ENCODE measurements at regions not wholly inside any gene's neighbourhood (a gene's known extent, or its start where the extent isn't known, plus 50 kb on each side); places are given as distances from the start of the nearest gene placed in this dataset.

DNA sequence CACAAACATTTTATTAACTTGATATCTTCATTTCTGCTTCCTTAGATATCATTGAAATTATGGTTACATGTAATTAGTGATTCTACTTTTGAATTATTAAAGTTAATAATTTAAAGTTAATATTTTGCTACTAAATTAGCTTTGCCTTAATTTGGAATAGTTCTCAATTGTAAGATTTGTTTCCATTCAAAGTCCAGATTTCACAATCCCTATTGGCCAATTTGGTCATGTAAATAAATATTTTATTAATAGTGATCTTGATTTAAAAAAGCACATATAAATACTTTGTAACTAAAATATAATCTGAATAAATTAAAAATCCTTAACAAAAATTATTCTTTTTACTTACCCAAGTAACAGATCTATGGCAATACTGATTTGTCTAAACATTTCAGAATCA is 1558.6 kb downstream of the NCAM2 start:
- no peaks in the 10 kb centered on the region for H3K27me3 ChIP-seq (replicated peaks in 1 of 2; ENCODE audit: control insufficient read depth in 2 of 2, insufficient read depth in 2 of 2, low read length in 1 of 2)
- H3K9me3 ChIP-seq (replicated peaks; ENCODE audit: control insufficient read depth, insufficient read depth, low read length), result no peaks in the 10 kb centered on the region
- no peak overlapping the region for H3K4me3 ChIP-seq
- ChIA-PET RAD21 (ENCODE audit: unreplicated experiment) (no interaction called here), CTCF (no interaction called here), SMC1A (ENCODE audit: uncharacterized antibody, unreplicated experiment) (no interaction called here), POLR2A (no interaction called here)
- no peak overlapping the region for H2AFZ ChIP-seq (ENCODE audit: control insufficient read depth, low read depth, low read length)
- no peak for ATAC-seq
- no peaks in the 10 kb centered on the region for H4K20me1 ChIP-seq (ENCODE audit: control insufficient read depth, insufficient read depth)
- H3K4me2 ChIP-seq (ENCODE audit: control insufficient read depth, insufficient read depth), result no peak overlapping the region
- FAIRE-seq, result no peak
- no peaks in the 10 kb centered on the region for H3K79me2 ChIP-seq (ENCODE audit: control insufficient read depth, insufficient read depth, low read length)
- no peak overlapping the region for H3K9ac ChIP-seq (ENCODE audit: control insufficient read depth, insufficient read depth, low read length)
- no peaks in the 10 kb centered on the region for H3K4me1 ChIP-seq (ENCODE audit: control insufficient read depth, insufficient read depth, low read length)
- TF ChIP-seq SMAD1 (IDR thresholded peaks at IDR 0.05; ENCODE audit: low read depth, partially characterized antibody), result no peak
- no peak for TF ChIP-seq YBX1 (IDR thresholded peaks at IDR 0.05)
- no peak for TF ChIP-seq MEF2A (IDR thresholded peaks at IDR 0.05; ENCODE audit: insufficient read depth, low read depth, low read length)
- TF ChIP-seq, protein P1, sequence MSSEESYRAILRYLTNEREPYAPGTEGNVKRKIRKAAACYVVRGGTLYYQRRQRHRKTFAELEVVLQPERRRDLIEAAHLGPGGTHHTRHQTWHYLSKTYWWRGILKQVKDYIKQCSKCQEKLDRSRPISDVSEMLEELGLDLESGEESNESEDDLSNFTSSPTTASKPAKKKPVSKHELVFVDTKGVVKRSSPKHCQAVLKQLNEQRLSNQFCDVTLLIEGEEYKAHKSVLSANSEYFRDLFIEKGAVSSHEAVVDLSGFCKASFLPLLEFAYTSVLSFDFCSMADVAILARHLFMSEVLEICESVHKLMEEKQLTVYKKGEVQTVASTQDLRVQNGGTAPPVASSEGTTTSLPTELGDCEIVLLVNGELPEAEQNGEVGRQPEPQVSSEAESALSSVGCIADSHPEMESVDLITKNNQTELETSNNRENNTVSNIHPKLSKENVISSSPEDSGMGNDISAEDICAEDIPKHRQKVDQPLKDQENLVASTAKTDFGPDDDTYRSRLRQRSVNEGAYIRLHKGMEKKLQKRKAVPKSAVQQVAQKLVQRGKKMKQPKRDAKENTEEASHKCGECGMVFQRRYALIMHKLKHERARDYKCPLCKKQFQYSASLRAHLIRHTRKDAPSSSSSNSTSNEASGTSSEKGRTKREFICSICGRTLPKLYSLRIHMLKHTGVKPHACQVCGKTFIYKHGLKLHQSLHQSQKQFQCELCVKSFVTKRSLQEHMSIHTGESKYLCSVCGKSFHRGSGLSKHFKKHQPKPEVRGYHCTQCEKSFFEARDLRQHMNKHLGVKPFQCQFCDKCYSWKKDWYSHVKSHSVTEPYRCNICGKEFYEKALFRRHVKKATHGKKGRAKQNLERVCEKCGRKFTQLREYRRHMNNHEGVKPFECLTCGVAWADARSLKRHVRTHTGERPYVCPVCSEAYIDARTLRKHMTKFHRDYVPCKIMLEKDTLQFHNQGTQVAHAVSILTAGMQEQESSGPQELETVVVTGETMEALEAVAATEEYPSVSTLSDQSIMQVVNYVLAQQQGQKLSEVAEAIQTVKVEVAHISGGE (CRISPR knock-in tag; IDR thresholded peaks at IDR 0.05), result no peak
- TF ChIP-seq, protein P2, sequence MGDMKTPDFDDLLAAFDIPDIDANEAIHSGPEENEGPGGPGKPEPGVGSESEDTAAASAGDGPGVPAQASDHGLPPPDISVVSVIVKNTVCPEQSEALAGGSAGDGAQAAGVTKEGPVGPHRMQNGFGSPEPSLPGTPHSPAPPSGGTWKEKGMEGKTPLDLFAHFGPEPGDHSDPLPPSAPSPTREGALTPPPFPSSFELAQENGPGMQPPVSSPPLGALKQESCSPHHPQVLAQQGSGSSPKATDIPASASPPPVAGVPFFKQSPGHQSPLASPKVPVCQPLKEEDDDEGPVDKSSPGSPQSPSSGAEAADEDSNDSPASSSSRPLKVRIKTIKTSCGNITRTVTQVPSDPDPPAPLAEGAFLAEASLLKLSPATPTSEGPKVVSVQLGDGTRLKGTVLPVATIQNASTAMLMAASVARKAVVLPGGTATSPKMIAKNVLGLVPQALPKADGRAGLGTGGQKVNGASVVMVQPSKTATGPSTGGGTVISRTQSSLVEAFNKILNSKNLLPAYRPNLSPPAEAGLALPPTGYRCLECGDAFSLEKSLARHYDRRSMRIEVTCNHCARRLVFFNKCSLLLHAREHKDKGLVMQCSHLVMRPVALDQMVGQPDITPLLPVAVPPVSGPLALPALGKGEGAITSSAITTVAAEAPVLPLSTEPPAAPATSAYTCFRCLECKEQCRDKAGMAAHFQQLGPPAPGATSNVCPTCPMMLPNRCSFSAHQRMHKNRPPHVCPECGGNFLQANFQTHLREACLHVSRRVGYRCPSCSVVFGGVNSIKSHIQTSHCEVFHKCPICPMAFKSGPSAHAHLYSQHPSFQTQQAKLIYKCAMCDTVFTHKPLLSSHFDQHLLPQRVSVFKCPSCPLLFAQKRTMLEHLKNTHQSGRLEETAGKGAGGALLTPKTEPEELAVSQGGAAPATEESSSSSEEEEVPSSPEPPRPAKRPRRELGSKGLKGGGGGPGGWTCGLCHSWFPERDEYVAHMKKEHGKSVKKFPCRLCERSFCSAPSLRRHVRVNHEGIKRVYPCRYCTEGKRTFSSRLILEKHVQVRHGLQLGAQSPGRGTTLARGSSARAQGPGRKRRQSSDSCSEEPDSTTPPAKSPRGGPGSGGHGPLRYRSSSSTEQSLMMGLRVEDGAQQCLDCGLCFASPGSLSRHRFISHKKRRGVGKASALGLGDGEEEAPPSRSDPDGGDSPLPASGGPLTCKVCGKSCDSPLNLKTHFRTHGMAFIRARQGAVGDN (IDR thresholded peaks at IDR 0.05), result no peak
- no peak for DNase-seq (ENCODE audit: low read depth, low spot score)
- in situ Hi-C loops (cut with MboI), result no loop called here
- no peaks in the 10 kb centered on the region for H3K36me3 ChIP-seq (ENCODE audit: control insufficient read depth in 2 of 2, insufficient read depth in 2 of 2, low read length in 1 of 2)
- no peak overlapping the region for H3K27ac ChIP-seq (ENCODE audit: control insufficient read depth, insufficient read depth)
- intact Hi-C loops (cut with micrococcal nuclease; ENCODE audit: unreplicated experiment), result no loop called here
- no TSS peak for BruUV-seq (replicated peaks)
